ENCODE measurements at regions not wholly inside any gene's neighbourhood (a gene's known extent, or its start where the extent isn't known, plus 50 kb on each side); places are given as distances from the start of the nearest gene placed in this dataset.

DNA sequence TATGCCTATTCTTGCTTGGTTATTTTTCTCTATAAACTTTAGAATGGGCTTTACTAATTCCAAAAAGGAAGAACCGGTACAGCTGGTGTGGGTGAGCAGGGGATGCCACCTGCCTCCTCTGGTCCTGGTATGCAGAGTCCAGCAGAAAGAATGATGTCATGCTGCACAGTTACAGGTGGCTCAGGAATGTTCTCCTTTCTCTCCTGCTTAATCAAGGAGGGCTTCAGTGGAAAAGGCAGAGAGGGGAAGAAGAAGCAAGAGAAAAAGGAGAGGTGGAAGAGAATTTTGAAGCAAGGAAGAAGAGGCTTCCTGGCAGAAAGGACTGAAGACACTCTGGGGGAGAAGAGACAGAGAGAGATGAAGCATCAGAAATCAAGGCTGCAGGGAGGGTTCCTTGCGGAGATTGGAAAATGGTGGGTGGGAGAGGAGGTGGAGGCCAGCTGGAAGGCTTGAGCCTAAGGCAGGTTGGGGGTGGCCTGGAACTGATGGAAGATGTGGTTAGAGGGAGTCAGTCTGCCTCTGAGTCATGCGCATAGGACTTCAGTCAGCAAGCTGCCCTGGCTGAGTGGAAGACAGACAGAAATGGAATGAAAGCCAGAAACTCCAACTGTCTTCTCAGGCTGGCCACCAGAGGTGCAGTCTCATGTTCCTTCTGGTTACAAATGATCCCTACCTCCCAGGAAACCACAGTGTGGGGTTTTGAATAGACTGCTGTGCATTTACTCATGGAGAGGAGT lies 64.6 kb upstream of the CRHR1 start:
- TF ChIP-seq, protein P1, sequence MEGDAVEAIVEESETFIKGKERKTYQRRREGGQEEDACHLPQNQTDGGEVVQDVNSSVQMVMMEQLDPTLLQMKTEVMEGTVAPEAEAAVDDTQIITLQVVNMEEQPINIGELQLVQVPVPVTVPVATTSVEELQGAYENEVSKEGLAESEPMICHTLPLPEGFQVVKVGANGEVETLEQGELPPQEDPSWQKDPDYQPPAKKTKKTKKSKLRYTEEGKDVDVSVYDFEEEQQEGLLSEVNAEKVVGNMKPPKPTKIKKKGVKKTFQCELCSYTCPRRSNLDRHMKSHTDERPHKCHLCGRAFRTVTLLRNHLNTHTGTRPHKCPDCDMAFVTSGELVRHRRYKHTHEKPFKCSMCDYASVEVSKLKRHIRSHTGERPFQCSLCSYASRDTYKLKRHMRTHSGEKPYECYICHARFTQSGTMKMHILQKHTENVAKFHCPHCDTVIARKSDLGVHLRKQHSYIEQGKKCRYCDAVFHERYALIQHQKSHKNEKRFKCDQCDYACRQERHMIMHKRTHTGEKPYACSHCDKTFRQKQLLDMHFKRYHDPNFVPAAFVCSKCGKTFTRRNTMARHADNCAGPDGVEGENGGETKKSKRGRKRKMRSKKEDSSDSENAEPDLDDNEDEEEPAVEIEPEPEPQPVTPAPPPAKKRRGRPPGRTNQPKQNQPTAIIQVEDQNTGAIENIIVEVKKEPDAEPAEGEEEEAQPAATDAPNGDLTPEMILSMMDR (IDR thresholded peaks at IDR 0.05; ENCODE audit: poor library complexity) = peak; percentile 40
- TF ChIP-seq EZH2 (IDR thresholded peaks at IDR 0.05; ENCODE audit: borderline replicate concordance) = no peak
